Liver (tissue), 8 donors: ENCODE measurements at regions not wholly inside any gene's neighbourhood (a gene's known extent, or its start where the extent isn't known, plus 50 kb on each side); places are given as distances from the start of the nearest gene placed in this dataset.

Source experiments
- DNase-seq: peaks from one replicate; pipeline ENCODE4 v3.0.0-alpha.2; 2017; ENCODE audit warnings: low spot score
- H3K27ac ChIP-seq, 2 donors: one replicate each; pipeline ENCODE4 v1.7.0; 2013; ENCODE audit warnings: inconsistent platforms in 2 of 2, low read length in 2 of 2, control low read depth in 1 of 2, low read depth in 1 of 2, mild to moderate bottlenecking in 1 of 2
- H3K27me3 ChIP-seq, 4 donors: one replicate each; pipeline versions ENCODE4 v1.6.1 to v1.7.0; 2013; ENCODE audit warnings: low read length in 3 of 4, inconsistent platforms in 1 of 4, mild to moderate bottlenecking in 1 of 4, moderate library complexity in 1 of 4; ENCODE audit not compliant: control insufficient read depth in 4 of 4, insufficient read depth in 4 of 4
- H3K36me3 ChIP-seq, 4 donors: one replicate each; pipeline versions ENCODE4 v1.6.1 to v1.7.0; 2013; ENCODE audit warnings: low read length in 3 of 4, mild to moderate bottlenecking in 3 of 4, low read depth in 1 of 4, moderate library complexity in 1 of 4; ENCODE audit not compliant: control insufficient read depth in 4 of 4, insufficient read depth in 3 of 4
- H3K4me1 ChIP-seq, 4 donors: one replicate each; pipeline versions ENCODE4 v1.6.1 to v1.7.0; 2013; ENCODE audit warnings: low read length in 3 of 4, mild to moderate bottlenecking in 3 of 4, moderate library complexity in 1 of 4; ENCODE audit not compliant: control insufficient read depth in 4 of 4, insufficient read depth in 4 of 4
- H3K4me3 ChIP-seq, 3 donors: one replicate each; pipeline versions ENCODE4 v1.6.1 to v1.7.0; 2013; ENCODE audit warnings: low read length in 3 of 3, control low read depth in 1 of 3, low read depth in 1 of 3, mild to moderate bottlenecking in 1 of 3
- H3K9ac ChIP-seq, 2 donors: one replicate each; pipeline ENCODE4 v1.7.0; 2013; ENCODE audit warnings: low read length in 2 of 2, mild to moderate bottlenecking in 2 of 2, moderate library complexity in 2 of 2, control low read depth in 1 of 2, low read depth in 1 of 2
- H3K9me3 ChIP-seq, 4 donors: one replicate each; pipeline versions ENCODE4 v1.6.1 to v1.7.0; 2013; ENCODE audit warnings: low read length in 3 of 4; ENCODE audit not compliant: control insufficient read depth in 4 of 4
- EGR1 ChIP-seq, 2 donors: IDR thresholded peaks; 2 replicates each; pipeline ENCODE4 v1.6.1; 2016 to 2018; ENCODE audit warnings: antibody characterized with exemption in 2 of 2, low read depth in 2 of 2
- FOXA1 ChIP-seq: IDR thresholded peaks from 2 replicates; pipeline ENCODE4 v1.6.1; 2016; ENCODE audit warnings: antibody characterized with exemption
- FOXA2 ChIP-seq: IDR thresholded peaks from 2 replicates; pipeline ENCODE4 v1.6.1; 2016; ENCODE audit warnings: antibody characterized with exemption
- GABPA ChIP-seq, 2 donors: IDR thresholded peaks in 1 of 2; conservative IDR thresholded peaks in 1 of 2; 2 replicates each; pipeline ENCODE4 v1.6.1; 2016; ENCODE audit warnings: antibody characterized with exemption in 2 of 2, mild to moderate bottlenecking in 1 of 2, moderate library complexity in 1 of 2
- HNF4A ChIP-seq, 2 donors: conservative IDR thresholded peaks; 2 replicates each; pipeline ENCODE4 v1.6.1; 2016; ENCODE audit warnings: antibody characterized with exemption in 2 of 2, mild to moderate bottlenecking in 2 of 2
- JUND ChIP-seq, 2 donors: IDR thresholded peaks; 2 replicates each; pipeline ENCODE4 v1.6.1; 2016; ENCODE audit warnings: antibody characterized with exemption in 2 of 2
- NR2F2 ChIP-seq: IDR thresholded peaks from 2 replicates; pipeline ENCODE4 v1.6.1; 2016; ENCODE audit warnings: antibody characterized with exemption
- RXRA ChIP-seq, 2 donors: IDR thresholded peaks; 2 replicates each; pipeline ENCODE4 v1.6.1; 2017 to 2018; ENCODE audit warnings: antibody characterized with exemption in 2 of 2, mild to moderate bottlenecking in 1 of 2
- TAF1 ChIP-seq: conservative IDR thresholded peaks from 2 replicates; pipeline ENCODE4 v1.6.1; 2016; ENCODE audit warnings: antibody characterized with exemption, mild to moderate bottlenecking
- YY1 ChIP-seq: IDR thresholded peaks from 2 replicates; pipeline ENCODE4 v1.6.1; 2016; ENCODE audit warnings: antibody characterized with exemption, mild to moderate bottlenecking
- WGBS: extraction: QIAGEN DNeasy Blood & Tissue Kit; methylation state at CpG from one replicate; pipeline ENCODE4 v1.1.7; 2013; 5-methylcytosine and 5-hydroxymethylcytosine counted together
- TF ChIP-seq, protein P1 (sequence below): IDR thresholded peaks from 2 replicates; pipeline ENCODE4 v1.6.1; 2016; ENCODE audit warnings: antibody characterized with exemption
- TF ChIP-seq, protein P2 (sequence below): IDR thresholded peaks from 2 replicates; pipeline ENCODE4 v1.6.1; 2016; ENCODE audit warnings: antibody characterized with exemption
- TF ChIP-seq, protein P3 (sequence below): IDR thresholded peaks from 2 replicates; pipeline ENCODE4 v1.6.1; 2016; ENCODE audit warnings: antibody characterized with exemption, mild to moderate bottlenecking
- TF ChIP-seq, protein P4 (sequence below): IDR thresholded peaks from 2 replicates; pipeline ENCODE4 v1.6.1; 2016; ENCODE audit warnings: antibody characterized with exemption
- TF ChIP-seq, protein P5 (sequence below): fragments of 150-350 bp; IDR thresholded peaks from 2 replicates; pipeline ENCODE4 v1.5.1; 2017; ENCODE audit warnings: improper control_type of control experiment, low read depth, low read length; ENCODE audit not compliant: missing input control
- donor health status: healthy.
- donor health status: healthy.
- donor health status: healthy.
- donor health status: healthy.
- donor health status: healthy.

DNA sequence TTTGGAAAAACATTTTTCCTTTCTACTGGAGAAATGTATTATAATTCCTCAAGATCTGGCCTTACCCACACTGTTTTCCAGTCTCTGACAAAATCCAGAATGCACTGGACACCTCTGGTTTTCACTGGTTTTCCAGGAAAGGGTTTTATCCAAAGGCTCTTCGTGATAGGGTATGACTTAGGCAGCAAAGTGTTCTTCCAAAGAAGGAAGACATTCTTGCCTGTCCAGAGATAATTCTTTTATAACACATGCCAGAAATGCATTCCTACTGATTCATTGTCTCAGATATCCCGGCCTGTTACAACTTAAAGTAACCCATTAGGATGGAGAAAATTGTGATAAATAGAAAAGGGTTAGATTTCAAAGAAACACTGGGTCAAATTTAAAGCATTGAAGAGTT, 2343.1 kb downstream of the PCDH7 start:
- Histone ChIP-seq H3K9ac (no peak overlapping the region), H3K4me1 (peaks cover 0 to 13% (median 10%) of the 10 kb centered on the region in 4 donors), H3K36me3 (no peaks in the 10 kb centered on the region), H3K9me3 (no peaks in the 10 kb centered on the region), H3K27me3 (no peaks in the 10 kb centered on the region), H3K4me3 (no peak overlapping the region), H3K27ac (no peak overlapping the region)
- TF ChIP-seq EGR1 (IDR thresholded peaks at IDR 0.05; ENCODE audit: low read depth in 2 of 2) (no peak), JUND (IDR thresholded peaks at IDR 0.05) (no peak), NR2F2 (no peak), FOXA2 (no peak), TAF1 (no peak), RXRA (IDR thresholded peaks at IDR 0.05) (no peak), GABPA (IDR thresholded peaks at IDR 0.05 in 1 of 2, conservative IDR thresholded peaks at IDR 0.05 in 1 of 2) (no peak), YY1 (no peak), HNF4A (conservative IDR thresholded peaks at IDR 0.05) (no peak), FOXA1 (no peak)
- TF ChIP-seq, protein P1, sequence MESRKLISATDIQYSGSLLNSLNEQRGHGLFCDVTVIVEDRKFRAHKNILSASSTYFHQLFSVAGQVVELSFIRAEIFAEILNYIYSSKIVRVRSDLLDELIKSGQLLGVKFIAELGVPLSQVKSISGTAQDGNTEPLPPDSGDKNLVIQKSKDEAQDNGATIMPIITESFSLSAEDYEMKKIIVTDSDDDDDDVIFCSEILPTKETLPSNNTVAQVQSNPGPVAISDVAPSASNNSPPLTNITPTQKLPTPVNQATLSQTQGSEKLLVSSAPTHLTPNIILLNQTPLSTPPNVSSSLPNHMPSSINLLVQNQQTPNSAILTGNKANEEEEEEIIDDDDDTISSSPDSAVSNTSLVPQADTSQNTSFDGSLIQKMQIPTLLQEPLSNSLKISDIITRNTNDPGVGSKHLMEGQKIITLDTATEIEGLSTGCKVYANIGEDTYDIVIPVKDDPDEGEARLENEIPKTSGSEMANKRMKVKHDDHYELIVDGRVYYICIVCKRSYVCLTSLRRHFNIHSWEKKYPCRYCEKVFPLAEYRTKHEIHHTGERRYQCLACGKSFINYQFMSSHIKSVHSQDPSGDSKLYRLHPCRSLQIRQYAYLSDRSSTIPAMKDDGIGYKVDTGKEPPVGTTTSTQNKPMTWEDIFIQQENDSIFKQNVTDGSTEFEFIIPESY: no peak
- TF ChIP-seq, protein P2, sequence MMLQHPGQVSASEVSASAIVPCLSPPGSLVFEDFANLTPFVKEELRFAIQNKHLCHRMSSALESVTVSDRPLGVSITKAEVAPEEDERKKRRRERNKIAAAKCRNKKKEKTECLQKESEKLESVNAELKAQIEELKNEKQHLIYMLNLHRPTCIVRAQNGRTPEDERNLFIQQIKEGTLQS: no peak
- TF ChIP-seq, protein P3, sequence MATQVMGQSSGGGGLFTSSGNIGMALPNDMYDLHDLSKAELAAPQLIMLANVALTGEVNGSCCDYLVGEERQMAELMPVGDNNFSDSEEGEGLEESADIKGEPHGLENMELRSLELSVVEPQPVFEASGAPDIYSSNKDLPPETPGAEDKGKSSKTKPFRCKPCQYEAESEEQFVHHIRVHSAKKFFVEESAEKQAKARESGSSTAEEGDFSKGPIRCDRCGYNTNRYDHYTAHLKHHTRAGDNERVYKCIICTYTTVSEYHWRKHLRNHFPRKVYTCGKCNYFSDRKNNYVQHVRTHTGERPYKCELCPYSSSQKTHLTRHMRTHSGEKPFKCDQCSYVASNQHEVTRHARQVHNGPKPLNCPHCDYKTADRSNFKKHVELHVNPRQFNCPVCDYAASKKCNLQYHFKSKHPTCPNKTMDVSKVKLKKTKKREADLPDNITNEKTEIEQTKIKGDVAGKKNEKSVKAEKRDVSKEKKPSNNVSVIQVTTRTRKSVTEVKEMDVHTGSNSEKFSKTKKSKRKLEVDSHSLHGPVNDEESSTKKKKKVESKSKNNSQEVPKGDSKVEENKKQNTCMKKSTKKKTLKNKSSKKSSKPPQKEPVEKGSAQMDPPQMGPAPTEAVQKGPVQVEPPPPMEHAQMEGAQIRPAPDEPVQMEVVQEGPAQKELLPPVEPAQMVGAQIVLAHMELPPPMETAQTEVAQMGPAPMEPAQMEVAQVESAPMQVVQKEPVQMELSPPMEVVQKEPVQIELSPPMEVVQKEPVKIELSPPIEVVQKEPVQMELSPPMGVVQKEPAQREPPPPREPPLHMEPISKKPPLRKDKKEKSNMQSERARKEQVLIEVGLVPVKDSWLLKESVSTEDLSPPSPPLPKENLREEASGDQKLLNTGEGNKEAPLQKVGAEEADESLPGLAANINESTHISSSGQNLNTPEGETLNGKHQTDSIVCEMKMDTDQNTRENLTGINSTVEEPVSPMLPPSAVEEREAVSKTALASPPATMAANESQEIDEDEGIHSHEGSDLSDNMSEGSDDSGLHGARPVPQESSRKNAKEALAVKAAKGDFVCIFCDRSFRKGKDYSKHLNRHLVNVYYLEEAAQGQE: no peak
- TF ChIP-seq, protein P4, sequence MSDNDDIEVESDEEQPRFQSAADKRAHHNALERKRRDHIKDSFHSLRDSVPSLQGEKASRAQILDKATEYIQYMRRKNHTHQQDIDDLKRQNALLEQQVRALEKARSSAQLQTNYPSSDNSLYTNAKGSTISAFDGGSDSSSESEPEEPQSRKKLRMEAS: no peak
- 76% methylated on average over 2 of the region's 2 CpGs for WGBS
- no peak for DNase-seq

DNA sequence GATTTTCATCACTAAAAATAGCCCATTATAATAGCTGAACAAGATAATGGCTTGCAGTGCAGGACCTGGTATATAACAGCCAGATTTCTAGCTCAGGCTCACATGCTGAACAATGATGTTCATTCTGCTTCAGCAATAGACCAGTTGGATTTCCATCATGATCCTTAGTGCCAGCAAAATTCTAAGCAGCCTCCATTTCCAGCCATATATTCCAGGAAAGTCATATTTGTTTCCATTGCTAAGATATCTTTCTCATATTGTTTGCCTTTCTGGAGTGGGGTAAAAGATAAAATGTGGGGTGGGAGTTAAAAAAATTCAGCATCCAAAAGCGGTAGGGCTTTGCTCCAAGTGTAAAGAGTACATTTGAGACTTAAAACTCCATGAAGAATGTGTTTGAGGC, 2344.1 kb downstream of the PCDH7 start:
- Histone ChIP-seq H3K9ac (no peak overlapping the region), H3K27ac (no peak overlapping the region), H3K9me3 (peaks cover 0 to 3% (median under 1%) of the 10 kb centered on the region in 4 donors), H3K4me1 (peaks cover 0 to 13% (median 10%) of the 10 kb centered on the region in 4 donors), H3K27me3 (no peaks in the 10 kb centered on the region), H3K4me3 (no peak overlapping the region), H3K36me3 (no peaks in the 10 kb centered on the region)
- DNase-seq: no peak
- no peak for TF ChIP-seq NR2F2
- no peak for TF ChIP-seq RXRA (IDR thresholded peaks at IDR 0.05)
- no peak for TF ChIP-seq HNF4A (conservative IDR thresholded peaks at IDR 0.05)
- TF ChIP-seq, protein P2: no peak
- TF ChIP-seq, protein P5, sequence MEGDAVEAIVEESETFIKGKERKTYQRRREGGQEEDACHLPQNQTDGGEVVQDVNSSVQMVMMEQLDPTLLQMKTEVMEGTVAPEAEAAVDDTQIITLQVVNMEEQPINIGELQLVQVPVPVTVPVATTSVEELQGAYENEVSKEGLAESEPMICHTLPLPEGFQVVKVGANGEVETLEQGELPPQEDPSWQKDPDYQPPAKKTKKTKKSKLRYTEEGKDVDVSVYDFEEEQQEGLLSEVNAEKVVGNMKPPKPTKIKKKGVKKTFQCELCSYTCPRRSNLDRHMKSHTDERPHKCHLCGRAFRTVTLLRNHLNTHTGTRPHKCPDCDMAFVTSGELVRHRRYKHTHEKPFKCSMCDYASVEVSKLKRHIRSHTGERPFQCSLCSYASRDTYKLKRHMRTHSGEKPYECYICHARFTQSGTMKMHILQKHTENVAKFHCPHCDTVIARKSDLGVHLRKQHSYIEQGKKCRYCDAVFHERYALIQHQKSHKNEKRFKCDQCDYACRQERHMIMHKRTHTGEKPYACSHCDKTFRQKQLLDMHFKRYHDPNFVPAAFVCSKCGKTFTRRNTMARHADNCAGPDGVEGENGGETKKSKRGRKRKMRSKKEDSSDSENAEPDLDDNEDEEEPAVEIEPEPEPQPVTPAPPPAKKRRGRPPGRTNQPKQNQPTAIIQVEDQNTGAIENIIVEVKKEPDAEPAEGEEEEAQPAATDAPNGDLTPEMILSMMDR: no peak
- WGBS: 80% methylated on average over 1 of the region's 1 CpG
